ENCODE measurements at regions not wholly inside any gene's neighbourhood (a gene's known extent, or its start where the extent isn't known, plus 50 kb on each side); places are given as distances from the start of the nearest gene placed in this dataset.

- intact Hi-C loops (cut with micrococcal nuclease): no loop called here
- Histone ChIP-seq H3K79me2 (ENCODE audit: insufficient read depth, low read length) (no peaks in the 10 kb centered on the region), H2AFZ (ENCODE audit: low read depth, low read length, poor library complexity, severe bottlenecking) (no peak overlapping the region), H3K27me3 (ENCODE audit: insufficient read depth, low read length) (0 out of 2 replicates have a peak, but pooled peaks cover 4% of the 10 kb centered on the region), H3K4me1 (ENCODE audit: control insufficient read depth in 1 of 2, insufficient read depth in 2 of 2, low read length in 2 of 2) (peaks cover 7 to 10% of the 10 kb centered on the region in 2 experiments), H3K36me3 (ENCODE audit: control insufficient read depth in 1 of 2, insufficient read depth in 2 of 2, low read length in 2 of 2) (no peaks in the 10 kb centered on the region), H3K27ac (ENCODE audit: low read depth, low read length) (no peak overlapping the region), H4K20me1 (ENCODE audit: insufficient read depth) (no peaks in the 10 kb centered on the region), H3K4me3 (replicated peaks in 1 of 2; ENCODE audit: low read depth in 1 of 2, low read length in 2 of 2) (no peak overlapping the region), H3K4me2 (ENCODE audit: low read length) (no peak overlapping the region), H3K9me2 (ENCODE audit: insufficient read depth) (no peaks in the 10 kb centered on the region), H3K9ac (ENCODE audit: low read length) (no peak overlapping the region), H3K9me3 (ENCODE audit: control insufficient read depth in 1 of 2, insufficient read depth in 1 of 2, low read depth in 1 of 2, low read length in 2 of 2) (no peaks in the 10 kb centered on the region)
- no peak for TF ChIP-seq ZNF274 (IDR thresholded peaks at IDR 0.05; ENCODE audit: low read depth, low read length)
- TF ChIP-seq ELF1 (IDR thresholded peaks at IDR 0.05; ENCODE audit: borderline replicate concordance, low read depth): no peak
- TF ChIP-seq POLR2AphosphoS5 (IDR thresholded peaks at IDR 0.05; ENCODE audit: low read depth, low read length): no peak
- TF ChIP-seq SP1 (IDR thresholded peaks at IDR 0.05; ENCODE audit: low read depth): no peak
- no peak for TF ChIP-seq JUND (IDR thresholded peaks at IDR 0.05)
- no peak for TF ChIP-seq EZH2 (IDR thresholded peaks at IDR 0.05)
- TF ChIP-seq SRF (IDR thresholded peaks at IDR 0.05; ENCODE audit: low read depth): no peak
- TF ChIP-seq RAD21 (IDR thresholded peaks at IDR 0.05; ENCODE audit: low read depth): no peak
- no peak for TF ChIP-seq CBX3 (IDR thresholded peaks at IDR 0.05; ENCODE audit: low read depth)
- TF ChIP-seq ZBTB33 (IDR thresholded peaks at IDR 0.05; ENCODE audit: extremely low read depth, insufficient replicate concordance, low read length): no peak
- no peak for TF ChIP-seq SIN3A (IDR thresholded peaks at IDR 0.05; ENCODE audit: low read depth)
- ATAC-seq: no peak
- ChIA-PET RAD21 (ENCODE audit: low non-redundant PET in 1 of 2, low total read pairs in 2 of 2, uncharacterized antibody in 2 of 2, unreplicated experiment in 2 of 2) (no interaction called here), POLR2A (no interaction called here), CTCF (no interaction called here)
- no peak for DNase-seq (ENCODE audit: low read depth, low spot score)
- no TSS peak for BruUV-seq (replicated peaks)
Measured at GRCh38 chr12:67515679-67516340, 132.7 kb upstream of the DYRK2 start.
